HG02798 (cell line): ENCODE measurements at regions not wholly inside any gene's neighbourhood (a gene's known extent, or its start where the extent isn't known, plus 50 kb on each side); places are given as distances from the start of the nearest gene placed in this dataset.
"Not testable (repeated sequence)": the region's sequence is repeated elsewhere in the genome, so short reads cannot be mapped to it uniquely, and the experiment has no call there.

Source experiments
- ATAC-seq: cut with Tn5 transposase; IDR thresholded peaks from one replicate; pipeline ENCODE4 v1.9.1; 2021; ENCODE audit warnings: mild to moderate bottlenecking; ENCODE audit not compliant: unreplicated experiment, poor library complexity

- no peak for ATAC-seq
Measured at GRCh38 chr12:30169839-30170591, 386.3 kb upstream of the TMTC1 start.

- ATAC-seq: no peak
Measured at GRCh38 chr12:30166006-30166795, 382.5 kb upstream of the TMTC1 start.

- no peak for ATAC-seq
Measured at GRCh38 chr12:30164382-30165318, 380.9 kb upstream of the TMTC1 start.

- ATAC-seq: not testable (repeated sequence)
Measured at GRCh38 chr12:30156833-30157232, 373.1 kb upstream of the TMTC1 start.

- no peak for ATAC-seq
Measured at GRCh38 chr12:30155001-30155730, 371.4 kb upstream of the TMTC1 start.

- no peak for ATAC-seq
Measured at GRCh38 chr12:30153981-30154380, 370.2 kb upstream of the TMTC1 start.

- ATAC-seq: no peak
Measured at GRCh38 chr12:30152705-30153104, 369.0 kb upstream of the TMTC1 start.

- no peak for ATAC-seq
Measured at GRCh38 chr12:30151831-30152230, 368.1 kb upstream of the TMTC1 start.

- ATAC-seq: no peak
Measured at GRCh38 chr12:30146561-30146960, 362.8 kb upstream of the TMTC1 start.

- ATAC-seq: no peak
Measured at GRCh38 chr12:30145684-30146032, 361.9 kb upstream of the TMTC1 start.

GRCh38 chr12:30144777-30145683 is 361.3 kb upstream of the TMTC1 start:
- ATAC-seq: no peak

GRCh38 chr12:30142301-30142700 is 358.6 kb upstream of the TMTC1 start:
- no peak for ATAC-seq

- ATAC-seq: no peak
Measured at GRCh38 chr12:30138483-30138882, 354.7 kb upstream of the TMTC1 start.

GRCh38 chr12:30136696-30137095 is 353.0 kb upstream of the TMTC1 start:
- no peak for ATAC-seq

- ATAC-seq: no peak
Measured at GRCh38 chr12:30135776-30136175, 352.0 kb upstream of the TMTC1 start.

GRCh38 chr12:30134229-30134628 is 350.5 kb upstream of the TMTC1 start:
- no peak for ATAC-seq

GRCh38 chr12:30126944-30127343 is 343.2 kb upstream of the TMTC1 start:
- no peak for ATAC-seq

GRCh38 chr12:30120522-30120921 is 336.8 kb upstream of the TMTC1 start:
- no peak for ATAC-seq

- no peak for ATAC-seq
Measured at GRCh38 chr12:30117483-30117882, 333.7 kb upstream of the TMTC1 start.
